Stomach (tissue), 8 donors: ENCODE measurements at regions not wholly inside any gene's neighbourhood (a gene's known extent, or its start where the extent isn't known, plus 50 kb on each side); places are given as distances from the start of the nearest gene placed in this dataset.

Source experiments
- DNase-seq, 2 donors: peaks; one replicate each; pipeline versions ENCODE4 v3.0.0 to v3.0.0-alpha.2; 2013 to 2019
- H3K27ac ChIP-seq, 5 donors: fragments of 200-600 bp in 4 of 5; sonication (generic) in 4 of 5; one replicate each; pipeline ENCODE4 v1.5.1; 2013 to 2019; ENCODE audit warnings: mild to moderate bottlenecking in 1 of 5, moderate library complexity in 1 of 5
- H3K27me3 ChIP-seq, 3 donors: fragments of 200-600 bp; sonication (generic); one replicate each; pipeline ENCODE4 v1.5.1; 2017 to 2019; ENCODE audit warnings: mixed run types in 1 of 3
- H3K36me3 ChIP-seq, 4 donors: fragments of 200-600 bp; sonication (generic); 1 replicate in 3 of 4; 2 replicates in 1 of 4; pipeline ENCODE4 v1.5.1; 2016 to 2019
- H3K4me1 ChIP-seq, 4 donors: fragments of 200-600 bp; sonication (generic); one replicate each; pipeline ENCODE4 v1.5.1; 2016 to 2019
- H3K4me3 ChIP-seq, 4 donors: fragments of 200-600 bp; sonication (generic) in 3 of 4; one replicate each; pipeline ENCODE4 v1.5.1; 2016 to 2019; ENCODE audit warnings: mild to moderate bottlenecking in 1 of 4
- H3K9me3 ChIP-seq, 4 donors: fragments of 200-600 bp; sonication (generic); one replicate each; pipeline ENCODE4 v1.5.1; 2016 to 2019
- CTCF ChIP-seq, 7 experiments: fragments of 450-650 bp in 4 of 7; fragments of 200-600 bp in 3 of 7; sonication (generic) in 3 of 7; IDR thresholded peaks; one replicate each; pipeline ENCODE4 v1.5.1; 2016 to 2019; ENCODE audit warnings: antibody characterized with exemption in 7 of 7, control low read depth in 2 of 7, mild to moderate bottlenecking in 1 of 7
- EP300 ChIP-seq: sonication (generic); formaldehyde crosslinking; IDR thresholded peaks from one replicate; pipeline ENCODE4 v1.6.1; 2017; ENCODE audit warnings: antibody characterized with exemption
- POLR2A ChIP-seq, 4 donors: fragments of 450-650 bp; IDR thresholded peaks; one replicate each; pipeline ENCODE4 v1.6.1; 2016; ENCODE audit warnings: antibody characterized with exemption in 4 of 4, control low read depth in 2 of 4, mild to moderate bottlenecking in 1 of 4, moderate library complexity in 1 of 4
- POLR2AphosphoS5 ChIP-seq, 3 donors: sonication (generic); formaldehyde crosslinking; IDR thresholded peaks; one replicate each; pipeline ENCODE4 v1.6.1; 2016; ENCODE audit warnings: antibody characterized with exemption in 3 of 3
- WGBS, 5 donors: extraction: QIAGEN DNeasy Blood & Tissue Kit in 3 of 5; methylation state at CpG; one replicate each; pipeline versions ENCODE4 v1.1.5 to v1.1.7; 2013 to 2018; 5-methylcytosine and 5-hydroxymethylcytosine counted together
- intact Hi-C: fragments of 100-400 bp; cut with DNase I; formaldehyde crosslinking; loops from one replicate; pipeline ENCODE4 v1.15.1; 2023; ENCODE audit warnings: low total_unique reads
- donor health status: healthy with polysubstance abuse.
- donor health status: Bipolar disorder and iron deficiency.
- donor health status: healthy.

- no peaks in the 10 kb centered on the region for H3K36me3 ChIP-seq
- 78 to 99% (median 85%) methylated on average over 5 to 6 of the region's 6 CpGs for WGBS, 5 donors
- no peak overlapping the region for H3K4me3 ChIP-seq
- TF ChIP-seq POLR2AphosphoS5 (IDR thresholded peaks at IDR 0.05): no peak
- no peak for TF ChIP-seq EP300
- no peak for TF ChIP-seq CTCF (IDR thresholded peaks at IDR 0.05)
- no peak for TF ChIP-seq POLR2A (IDR thresholded peaks at IDR 0.05)
- peaks cover 0 to 2% (median 0%) of the 10 kb centered on the region in 4 donors for H3K9me3 ChIP-seq
- no peaks in the 10 kb centered on the region for H3K27me3 ChIP-seq
- H3K27ac ChIP-seq: no peak overlapping the region
- peaks cover 0 to 9% (median 4%) of the 10 kb centered on the region in 4 donors for H3K4me1 ChIP-seq
- intact Hi-C loops: no loop called here
- DNase-seq: no peak
These were observed 249.4 kb downstream of the DLL1 start for GRCh38 chr6:170041526-170041925.

GRCh38 chr6:170040906-170041305 lies 250.0 kb downstream of the DLL1 start:
- 67 to 87% (median 73%) methylated on average over 5 of the region's 5 CpGs for WGBS, 5 donors
- H3K27me3 ChIP-seq: no peaks in the 10 kb centered on the region
- DNase-seq: no peak
- peaks cover 0 to 3% (median under 1%) of the 10 kb centered on the region in 4 donors for H3K4me1 ChIP-seq
- H3K36me3 ChIP-seq: no peaks in the 10 kb centered on the region
- H3K4me3 ChIP-seq: no peak overlapping the region
- peaks cover 0 to 8% (median 0%) of the 10 kb centered on the region in 4 donors for H3K9me3 ChIP-seq
- intact Hi-C loops: no loop called here
- no peak overlapping the region for H3K27ac ChIP-seq
- TF ChIP-seq POLR2AphosphoS5 (IDR thresholded peaks at IDR 0.05): no peak
- no peak for TF ChIP-seq POLR2A (IDR thresholded peaks at IDR 0.05)
- no peak for TF ChIP-seq CTCF (IDR thresholded peaks at IDR 0.05)
- TF ChIP-seq EP300: no peak

- H3K36me3 ChIP-seq: no peaks in the 10 kb centered on the region
- H3K4me3 ChIP-seq: no peak overlapping the region
- H3K4me1 ChIP-seq: no peaks in the 10 kb centered on the region
- TF ChIP-seq POLR2AphosphoS5 (IDR thresholded peaks at IDR 0.05): no peak
- no peak for TF ChIP-seq POLR2A (IDR thresholded peaks at IDR 0.05)
- no peak for TF ChIP-seq CTCF (IDR thresholded peaks at IDR 0.05)
- TF ChIP-seq EP300: no peak
- no peaks in the 10 kb centered on the region for H3K27me3 ChIP-seq
- H3K27ac ChIP-seq: no peak overlapping the region
- 82 to 92% (median 90%) methylated on average over 9 of the region's 9 CpGs for WGBS, 5 donors
- peaks cover 0 to 9% (median 0%) of the 10 kb centered on the region in 4 donors for H3K9me3 ChIP-seq
- intact Hi-C loops: no loop called here
- DNase-seq: no peak
These were observed 250.8 kb downstream of the DLL1 start for GRCh38 chr6:170040115-170040500.

- peak overlapping the region in 3 of 5 donors; percentile 52 to 65 (median 52) for H3K27ac ChIP-seq
These were observed 251.4 kb downstream of the DLL1 start for GRCh38 chr6:170039156-170040114.

More at GRCh38 chr6:170039156-170040114, 251.4 kb downstream of the DLL1 start:
- intact Hi-C loops: no loop called here
- peaks cover 0 to 9% (median 0%) of the 10 kb centered on the region in 4 donors for H3K9me3 ChIP-seq
- no peak for DNase-seq
- no peaks in the 10 kb centered on the region for H3K4me1 ChIP-seq
- H3K36me3 ChIP-seq: no peaks in the 10 kb centered on the region
- H3K4me3 ChIP-seq: no peak overlapping the region
- H3K27me3 ChIP-seq: no peaks in the 10 kb centered on the region
- WGBS, 5 donors: 79 to 87% (median 85%) methylated on average over 25 to 27 of the region's 28 CpGs
- TF ChIP-seq POLR2A (IDR thresholded peaks at IDR 0.05): no peak
- TF ChIP-seq CTCF (IDR thresholded peaks at IDR 0.05): no peak
- TF ChIP-seq EP300: no peak
- TF ChIP-seq POLR2AphosphoS5 (IDR thresholded peaks at IDR 0.05): no peak
